HL-60 (cell line): ENCODE measurements at regions not wholly inside any gene's neighbourhood (a gene's known extent, or its start where the extent isn't known, plus 50 kb on each side); places are given as distances from the start of the nearest gene placed in this dataset.

Experiments
- DNase-seq, 2 experiments: peaks; one replicate each; pipeline ENCODE4 v3.0.0-alpha.2; 2010 to 2020; ENCODE audit warnings: low read depth in 1 of 2, low spot score in 1 of 2
- H3K27ac ChIP-seq: fragments of 250-450 bp; sonication (Bioruptor Pico); replicated peaks from 2 replicates; pipeline ENCODE4 v1.5.1; 2020; ENCODE audit warnings: mild to moderate bottlenecking, moderate library complexity
- H3K27me3 ChIP-seq: fragments of 250-450 bp; sonication (Bioruptor Pico); 2 replicates; pipeline ENCODE4 v1.5.1; 2021; ENCODE audit warnings: mild to moderate bottlenecking, moderate library complexity; ENCODE audit not compliant: insufficient read depth, poor library complexity, severe bottlenecking
- H3K4me3 ChIP-seq: replicated peaks from 2 replicates; pipeline ENCODE4 v1.5.1; 2011; ENCODE audit warnings: mild to moderate bottlenecking, control low read depth, low read length; ENCODE audit not compliant: insufficient read depth
- CTCF ChIP-seq: IDR thresholded peaks from one replicate; pipeline ENCODE4 v1.5.1; 2011; ENCODE audit warnings: low read length, control low read depth, inconsistent platforms; ENCODE audit not compliant: insufficient read depth
- GABPA ChIP-seq: IDR thresholded peaks from 2 replicates; pipeline ENCODE4 v1.6.1; 2012; ENCODE audit warnings: low read depth
- POLR2AphosphoS5 ChIP-seq: IDR thresholded peaks from 2 replicates; pipeline ENCODE4 v1.6.1; 2012; ENCODE audit warnings: low read depth
- REST ChIP-seq: IDR thresholded peaks from 2 replicates; pipeline ENCODE4 v1.6.1; 2012; ENCODE audit warnings: low read depth; ENCODE audit not compliant: insufficient replicate concordance
- SPI1 ChIP-seq: IDR thresholded peaks from 2 replicates; pipeline ENCODE4 v1.6.1; 2012; ENCODE audit warnings: low read depth, mild to moderate bottlenecking, borderline replicate concordance

DNA sequence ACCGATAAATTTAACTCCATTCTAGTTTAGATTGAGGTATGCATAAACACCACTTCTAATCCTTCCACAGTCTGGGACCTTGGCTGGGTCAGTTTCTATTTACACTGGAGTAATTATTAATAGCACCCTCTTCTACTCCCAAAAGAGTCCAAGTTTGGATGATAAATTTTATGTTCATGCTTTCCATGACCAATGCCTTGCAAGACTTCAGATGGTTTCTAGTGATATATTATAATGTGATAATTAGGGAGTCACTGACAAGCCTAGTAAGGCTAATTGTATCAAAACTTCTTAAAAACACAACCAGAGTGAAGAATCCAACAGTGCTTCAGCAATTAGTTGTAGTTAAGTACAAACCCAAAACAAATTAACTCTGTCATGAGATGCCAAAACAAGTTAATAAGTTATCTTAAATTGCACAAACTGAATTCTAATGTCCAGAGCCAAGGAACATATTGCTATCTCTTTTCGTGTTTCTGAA is 489.6 kb downstream of the TTLL7 start:
- no peak for DNase-seq
- Histone ChIP-seq H3K4me3 (no peak overlapping the region), H3K27me3 (no peaks in the 10 kb centered on the region), H3K27ac (no peak overlapping the region)
- TF ChIP-seq REST (no peak), SPI1 (no peak), GABPA (no peak), CTCF (no peak), POLR2AphosphoS5 (no peak)

GRCh38 chr1:83508485-83509151 is 490.3 kb downstream of the TTLL7 start:
- DNase-seq = no peak
- no peaks in the 10 kb centered on the region for H3K27me3 ChIP-seq
- H3K27ac ChIP-seq = no peak overlapping the region
- no peak overlapping the region for H3K4me3 ChIP-seq
- TF ChIP-seq SPI1 = no peak

DNA sequence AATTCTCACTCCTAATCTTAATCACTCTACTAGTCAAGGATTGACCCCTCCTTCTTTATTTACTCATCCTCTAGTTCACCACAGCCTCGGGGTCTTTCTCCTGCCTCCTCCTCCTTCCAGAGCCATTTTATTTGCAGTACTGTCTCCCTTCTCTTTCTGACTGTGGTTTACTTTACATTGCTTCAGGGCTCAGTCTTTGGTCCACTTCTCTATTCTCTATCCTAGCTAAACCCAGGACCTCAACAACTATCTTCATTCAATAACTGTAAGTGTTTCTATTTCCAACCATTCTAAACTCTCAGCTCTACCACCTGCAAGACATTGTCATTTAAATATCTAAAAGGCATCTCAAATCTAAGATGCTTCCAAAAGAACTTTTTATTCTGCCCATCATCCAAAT is 493.8 kb downstream of the TTLL7 start:
- Histone ChIP-seq H3K4me3 (no peak overlapping the region), H3K27ac (no peak overlapping the region), H3K27me3 (no peaks in the 10 kb centered on the region)
- TF ChIP-seq POLR2AphosphoS5 (no peak), REST (no peak), GABPA (no peak), SPI1 (no peak), CTCF (no peak)
- DNase-seq = no peak

GRCh38 chr1:83503153-83503552 is 495.8 kb downstream of the TTLL7 start:
- Histone ChIP-seq H3K27ac (no peak overlapping the region), H3K27me3 (no peaks in the 10 kb centered on the region), H3K4me3 (no peak overlapping the region)
- TF ChIP-seq CTCF = no peak
- DNase-seq = no peak
